GM12872 (cell line): ENCODE measurements at regions not wholly inside any gene's neighbourhood (a gene's known extent, or its start where the extent isn't known, plus 50 kb on each side); places are given as distances from the start of the nearest gene placed in this dataset.

Source experiments
- CTCF ChIP-seq: IDR thresholded peaks from 3 replicates; pipeline ENCODE4 v1.5.1; 2011; ENCODE audit warnings: low read depth, mild to moderate bottlenecking, low read length, moderate library complexity; ENCODE audit not compliant: insufficient read depth

- TF ChIP-seq CTCF, result no peak
These were observed 147.6 kb downstream of the CEMIP2 start for GRCh38 chr9:71620746-71621145.

DNA sequence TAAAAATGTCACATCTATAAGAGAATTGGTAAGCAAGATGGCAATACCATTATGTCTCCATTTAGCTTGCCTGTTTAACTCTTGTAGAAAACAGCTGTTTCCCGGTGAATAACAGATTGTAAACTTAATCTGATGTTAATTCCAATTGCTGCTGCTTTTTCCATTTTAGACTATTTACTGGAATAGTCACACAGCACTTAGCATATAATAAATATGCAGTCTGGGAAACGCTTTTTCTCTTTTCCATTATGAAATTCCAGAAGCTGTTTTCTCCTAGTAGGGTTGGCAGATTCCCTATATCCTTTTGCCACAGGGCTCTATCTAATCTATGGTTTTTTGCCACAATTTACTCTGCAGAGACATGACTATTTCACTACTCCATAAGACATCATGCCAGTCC lies 148.0 kb downstream of the CEMIP2 start:
- no peak for TF ChIP-seq CTCF

- no peak for TF ChIP-seq CTCF
These were observed 148.4 kb downstream of the CEMIP2 start for GRCh38 chr9:71619926-71620325.

DNA sequence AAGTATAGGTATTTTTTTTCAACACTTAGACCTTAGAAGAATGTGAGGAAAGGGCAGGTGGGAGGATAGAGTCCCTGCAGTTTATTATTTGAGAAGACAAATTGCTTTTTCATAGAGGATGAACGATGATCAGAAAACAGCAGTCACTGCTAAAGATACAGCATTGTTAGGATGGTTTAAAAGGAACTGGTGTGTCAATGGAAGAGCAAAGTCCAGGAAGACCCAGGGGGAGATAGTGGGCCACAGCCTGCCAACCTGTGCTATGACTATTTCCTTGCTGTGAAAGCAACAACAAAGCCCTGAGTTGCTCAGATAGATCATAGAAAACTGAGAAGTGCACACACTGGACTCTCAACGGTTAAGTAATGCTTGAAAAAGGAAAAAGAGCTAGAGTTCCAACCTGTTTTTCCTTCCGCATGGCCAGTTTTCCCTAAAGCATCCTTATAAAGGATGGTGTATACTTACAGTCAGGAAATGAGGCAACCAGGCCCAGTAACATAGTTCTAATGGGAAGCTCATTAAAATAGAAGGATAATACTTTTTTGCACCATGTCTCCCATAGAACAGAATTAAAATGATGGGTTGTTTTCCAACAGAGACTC lies 153.8 kb downstream of the CEMIP2 start:
- no peak for TF ChIP-seq CTCF

DNA sequence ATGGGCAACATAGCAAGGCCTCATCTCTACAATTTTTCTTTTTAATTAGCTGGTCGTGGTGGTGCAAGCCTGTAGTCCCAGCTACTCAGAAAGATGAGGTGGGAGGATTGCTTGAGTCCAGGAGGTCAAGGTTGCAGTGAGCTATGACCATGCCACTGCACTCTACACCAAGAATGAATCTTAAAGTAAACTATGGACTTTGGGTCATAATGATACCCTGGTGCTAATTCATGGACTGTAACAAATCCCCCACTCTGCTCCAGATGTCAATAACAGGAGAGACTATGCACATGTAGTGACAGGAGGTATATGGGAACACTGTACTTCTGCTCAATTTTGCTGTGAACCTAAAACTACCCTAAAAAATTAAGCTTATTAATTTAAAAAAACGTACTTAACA lies 155.4 kb downstream of the CEMIP2 start:
- TF ChIP-seq CTCF, result no peak

- no peak for TF ChIP-seq CTCF
These were observed 158.9 kb downstream of the CEMIP2 start for GRCh38 chr9:71609448-71609830.

DNA sequence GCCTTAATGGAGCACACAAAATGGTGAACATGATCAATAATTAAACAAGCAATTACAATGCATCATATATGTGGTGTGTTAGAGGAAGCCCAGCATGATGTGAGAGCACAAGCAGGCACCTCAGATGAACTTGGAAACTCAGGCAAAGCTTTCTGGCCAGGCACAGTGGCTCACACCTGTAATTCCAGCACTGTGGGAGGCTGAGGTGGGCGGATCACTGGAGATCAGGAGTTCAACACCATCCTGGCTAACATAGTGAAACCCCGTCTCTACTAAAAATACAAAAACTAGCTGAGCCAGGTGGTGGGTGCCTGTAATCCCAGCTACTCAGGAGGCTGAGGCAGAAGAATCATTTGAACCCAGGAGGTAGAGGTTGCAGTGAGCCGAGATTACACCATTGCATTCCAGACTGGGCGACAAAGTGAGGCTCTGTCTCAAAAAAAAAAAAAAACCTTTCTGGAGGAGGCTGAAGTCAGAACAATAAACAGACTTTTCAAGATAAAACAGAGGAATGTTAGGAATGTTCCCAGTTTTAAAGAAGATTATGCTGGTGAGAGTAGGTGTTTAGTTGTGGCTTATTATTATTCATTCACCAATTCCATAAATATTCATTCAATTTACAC lies 159.4 kb downstream of the CEMIP2 start:
- no peak for TF ChIP-seq CTCF

GRCh38 chr9:71608021-71608420 lies 160.3 kb downstream of the CEMIP2 start:
- TF ChIP-seq CTCF, result no peak
